NOMO-1 treated with DMSO at 0.1 percent for 48 hours (cell line): ENCODE measurements at regions not wholly inside any gene's neighbourhood (a gene's known extent, or its start where the extent isn't known, plus 50 kb on each side); places are given as distances from the start of the nearest gene placed in this dataset.
"Not testable (repeated sequence)": the region's sequence is repeated elsewhere in the genome, so short reads cannot be mapped to it uniquely, and the experiment has no call there.

Experiments used
- DNase-seq: peaks from one replicate; lab custom pipeline; 2025; ENCODE audit not compliant: unreplicated experiment; lab: John Stamatoyannopoulos, UW

DNA sequence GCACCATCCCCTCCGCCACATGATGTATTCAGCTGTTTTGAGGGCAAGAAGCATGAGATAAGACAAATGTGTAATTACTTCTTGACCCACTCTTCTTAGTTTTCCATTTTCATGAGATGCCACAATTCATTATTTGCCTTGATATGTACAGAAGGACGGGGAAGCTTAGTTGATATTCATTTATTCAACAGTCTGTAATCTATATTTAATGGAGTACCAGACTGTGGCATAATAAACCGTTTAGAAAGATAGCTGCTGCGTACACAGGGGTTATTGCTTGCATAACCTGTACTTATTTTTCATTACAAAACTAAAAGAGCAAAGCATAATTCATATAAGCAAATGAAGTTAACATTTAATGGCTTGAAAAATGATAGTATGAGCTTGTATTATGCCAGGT is 466.4 kb upstream of the GYPC start:
- DNase-seq: no peak

DNA sequence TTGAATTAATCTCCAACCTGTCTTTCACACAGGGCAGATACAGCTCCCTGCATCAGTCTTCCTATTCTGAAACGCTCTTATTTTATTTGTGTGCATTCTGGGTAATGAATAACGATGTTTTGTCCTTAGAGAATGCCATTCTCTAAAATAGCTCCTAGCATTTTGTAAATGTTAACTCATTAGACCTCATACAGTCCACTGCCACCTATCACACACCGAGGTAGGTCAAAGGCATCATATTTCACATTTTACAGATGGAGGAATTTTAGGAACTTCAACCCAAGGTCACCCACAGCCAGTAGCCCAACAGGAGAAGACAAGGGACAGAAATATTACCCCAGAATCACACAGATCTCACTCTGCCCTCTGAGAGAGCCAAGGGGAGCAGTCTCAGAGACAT is 455.4 kb upstream of the GYPC start:
- DNase-seq: no peak

- DNase-seq: no peak
Measured at GRCh38 chr2:126208266-126208665, 447.7 kb upstream of the GYPC start.

GRCh38 chr2:126212735-126213134 is 443.2 kb upstream of the GYPC start:
- no peak for DNase-seq

DNA sequence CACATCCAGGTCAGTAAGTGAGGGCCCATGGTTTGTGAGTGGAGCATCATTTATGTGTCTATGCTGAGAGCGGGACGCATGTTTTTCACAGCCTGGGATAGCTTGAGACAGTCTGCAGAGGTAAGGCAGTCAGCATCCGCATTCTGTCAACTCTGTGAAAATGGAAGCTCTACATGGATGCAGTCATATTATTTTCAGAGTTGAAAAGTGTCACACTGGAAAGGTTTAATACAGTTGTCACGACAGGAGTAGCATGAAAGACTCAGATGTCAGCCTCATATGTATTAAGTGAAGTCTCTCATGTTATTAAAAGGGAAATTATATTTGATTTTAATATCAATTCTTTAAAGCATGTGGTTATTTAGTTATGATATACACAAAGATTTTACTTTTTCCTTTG is 436.9 kb upstream of the GYPC start:
- no peak for DNase-seq

GRCh38 chr2:126220331-126220730 is 435.6 kb upstream of the GYPC start:
- no peak for DNase-seq

DNA sequence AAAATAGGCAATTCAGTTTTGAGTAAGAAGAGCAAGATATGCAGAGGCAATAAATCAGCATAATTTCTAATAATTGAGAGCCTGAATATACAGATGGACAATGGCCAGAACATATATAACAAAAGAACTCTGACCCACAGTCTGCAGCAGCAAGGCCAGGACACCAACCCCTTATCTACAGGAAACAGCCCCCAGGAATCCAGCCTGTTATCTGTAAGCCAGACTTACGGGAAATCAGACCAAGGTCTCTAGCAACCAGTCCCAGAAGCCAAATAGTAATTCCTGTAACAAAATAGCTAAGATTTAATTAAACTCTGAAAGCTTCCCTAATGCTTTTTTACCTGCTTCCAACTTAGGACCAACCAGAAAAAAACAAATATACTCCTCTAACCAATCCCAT is 434.5 kb upstream of the GYPC start:
- DNase-seq: no peak

GRCh38 chr2:126222278-126222677 is 433.7 kb upstream of the GYPC start:
- no peak for DNase-seq

DNA sequence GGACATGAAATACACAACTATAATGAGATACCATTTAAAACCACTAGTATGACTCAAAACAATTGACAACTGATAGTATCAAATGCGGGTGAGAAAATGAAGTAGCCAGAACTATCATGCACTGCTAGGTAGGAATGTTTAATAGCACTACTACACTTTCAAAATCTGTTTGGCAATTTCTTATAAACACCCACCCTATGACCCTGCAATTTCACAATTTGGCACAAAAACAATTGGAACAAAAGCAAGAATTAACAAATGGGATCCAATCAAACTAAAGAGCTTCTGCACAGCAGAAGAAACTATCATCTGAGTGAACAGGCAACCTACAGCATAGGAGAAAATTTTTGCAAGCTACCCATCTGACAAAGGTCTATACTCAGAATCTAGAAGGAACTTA is 431.2 kb upstream of the GYPC start:
- DNase-seq: no peak

DNA sequence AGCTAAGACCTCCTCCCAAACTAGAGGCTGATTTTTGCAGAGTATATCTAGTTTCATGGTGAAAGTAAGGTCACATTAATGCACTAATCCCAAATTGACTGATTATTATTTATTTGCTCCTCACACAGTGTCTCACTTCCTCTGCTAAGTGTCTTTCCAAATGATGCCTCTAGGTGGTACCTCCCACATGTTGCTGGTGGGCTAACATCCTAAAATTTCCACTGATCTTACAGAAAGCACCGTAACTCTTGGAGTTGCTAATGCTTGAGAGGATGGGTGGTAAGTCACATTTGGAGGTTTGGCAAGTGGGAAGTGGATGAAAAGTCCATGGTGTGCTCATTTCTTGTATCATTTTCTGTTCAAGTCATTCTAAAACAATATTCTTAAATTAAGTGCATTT is 428.7 kb upstream of the GYPC start:
- DNase-seq: no peak

- no peak for DNase-seq
Measured at GRCh38 chr2:126228531-126228930, 427.4 kb upstream of the GYPC start.

GRCh38 chr2:126238251-126238650 is 417.7 kb upstream of the GYPC start:
- no peak for DNase-seq

GRCh38 chr2:126239320-126239955 is 416.5 kb upstream of the GYPC start:
- DNase-seq: no peak

DNA sequence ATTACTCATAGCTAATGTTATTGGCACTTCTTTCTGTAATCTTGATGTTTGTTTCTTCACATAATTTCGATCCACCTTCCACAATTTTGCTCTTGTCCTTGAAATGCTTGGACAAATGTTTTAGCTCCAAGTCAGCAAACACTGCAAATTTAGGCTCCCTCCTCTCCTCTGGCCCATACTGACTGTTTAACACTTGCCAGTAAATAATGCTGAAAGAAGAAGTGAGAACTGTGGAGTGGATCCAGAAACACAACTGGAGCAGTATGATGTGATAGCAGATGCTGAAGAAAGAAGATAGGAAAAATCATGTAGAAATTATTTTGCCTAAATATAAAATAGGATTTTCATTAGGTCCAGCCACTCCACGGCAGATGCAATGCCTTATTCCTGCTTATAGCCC is 415.0 kb upstream of the GYPC start:
- no peak for DNase-seq

GRCh38 chr2:126241411-126241810 is 414.5 kb upstream of the GYPC start:
- no peak for DNase-seq

- DNase-seq: peak; percentile 29
Measured at GRCh38 chr2:126244937-126245336, 411.0 kb upstream of the GYPC start.

GRCh38 chr2:126253669-126254068 is 402.3 kb upstream of the GYPC start:
- no peak for DNase-seq

- no peak for DNase-seq
Measured at GRCh38 chr2:126264625-126265024, 391.3 kb upstream of the GYPC start.

DNA sequence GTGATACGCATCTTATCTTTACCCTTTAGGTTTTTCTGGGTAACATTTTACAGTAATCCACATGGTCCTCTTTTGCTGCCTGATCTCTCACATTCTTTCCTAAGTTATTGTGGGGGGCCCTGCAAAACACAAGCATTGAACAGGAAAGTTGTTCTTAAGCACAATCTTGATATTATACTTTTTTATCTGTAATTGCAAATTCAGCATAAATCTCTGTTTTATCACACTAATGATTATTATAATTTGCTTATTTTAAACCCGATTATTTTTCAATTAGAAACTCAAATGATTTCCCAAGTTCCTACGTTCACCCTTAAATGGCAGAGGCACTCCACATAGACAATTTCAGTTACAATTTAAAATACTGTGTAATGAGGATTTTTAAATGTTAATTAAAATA is 386.0 kb upstream of the GYPC start:
- no peak for DNase-seq

GRCh38 chr2:126270587-126270986 is 385.4 kb upstream of the GYPC start:
- no peak for DNase-seq

GRCh38 chr2:126272401-126272800 is 383.6 kb upstream of the GYPC start:
- no peak for DNase-seq

DNA sequence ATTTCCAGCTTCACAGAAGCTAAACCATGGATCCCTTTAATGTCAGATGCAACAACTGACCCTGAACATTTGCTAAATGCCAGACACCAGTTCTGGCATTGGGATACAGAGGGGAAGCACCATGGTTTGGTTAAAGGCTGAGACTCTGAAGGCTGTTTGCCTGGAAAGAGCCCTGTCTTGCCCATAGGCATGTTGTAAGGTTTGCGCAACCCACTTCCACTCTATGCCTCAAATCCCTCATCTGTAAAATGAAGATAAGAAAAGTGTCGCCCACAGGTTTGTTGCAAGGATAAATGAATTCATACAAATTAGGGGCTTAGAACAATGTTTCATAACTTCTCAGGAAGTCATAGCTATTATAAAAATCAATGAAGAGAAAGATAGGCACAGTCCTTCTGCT is 380.9 kb upstream of the GYPC start:
- DNase-seq: no peak

DNA sequence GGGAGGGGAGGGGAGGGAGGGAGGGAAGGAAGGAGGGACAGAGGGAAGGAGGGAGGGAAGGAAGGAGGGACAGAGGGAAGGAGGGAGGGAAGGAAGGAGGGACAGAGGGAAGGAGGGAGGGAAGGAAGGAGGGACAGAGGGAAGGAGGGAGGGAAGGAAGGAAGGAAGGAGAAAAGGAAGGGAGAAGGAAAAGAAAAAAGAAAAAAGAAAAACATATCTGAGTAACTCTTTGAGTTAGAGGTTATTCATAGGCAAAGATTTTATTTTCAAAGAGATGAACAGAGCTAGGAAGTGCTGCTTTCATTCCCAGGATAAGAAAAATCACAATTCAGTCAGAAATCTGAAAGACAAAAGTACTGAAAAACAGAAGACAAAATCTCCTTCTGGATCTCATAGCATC is 379.7 kb upstream of the GYPC start:
- not testable (repeated sequence) for DNase-seq

GRCh38 chr2:126288362-126288761 is 367.6 kb upstream of the GYPC start:
- DNase-seq: no peak
